Smooth muscle cell (in vitro differentiated cells): ENCODE measurements at regions not wholly inside any gene's neighbourhood (a gene's known extent, or its start where the extent isn't known, plus 50 kb on each side); places are given as distances from the start of the nearest gene placed in this dataset.
A peak's percentile ranks its signal among the peaks of the same experiment; 100 is the strongest.

Experiments
- DNase-seq: peaks from one replicate; lab custom pipeline; 2025; ENCODE audit not compliant: unreplicated experiment; lab: John Stamatoyannopoulos, UW
- H2AFZ ChIP-seq: fragments of 200-600 bp; sonication (generic); 2 replicates; pipeline ENCODE4 v1.6.0; 2016; ENCODE audit warnings: antibody characterized with exemption, low read depth, mild to moderate bottlenecking
- H3F3A ChIP-seq: fragments of 200-600 bp; sonication (generic); 2 replicates; pipeline ENCODE4 v1.6.0; 2017; ENCODE audit warnings: antibody characterized with exemption, low read depth
- H3K27ac ChIP-seq: fragments of 200-600 bp; sonication (generic); 2 replicates; pipeline ENCODE4 v1.5.1; 2016; ENCODE audit warnings: low read depth, mild to moderate bottlenecking
- H3K27me3 ChIP-seq: fragments of 200-600 bp; sonication (generic); 2 replicates; pipeline ENCODE4 v1.6.1; 2016; ENCODE audit warnings: low read depth, mild to moderate bottlenecking
- H3K36me3 ChIP-seq: fragments of 200-600 bp; sonication (generic); 2 replicates; pipeline ENCODE4 v1.5.1; 2016; ENCODE audit warnings: low read depth
- H3K4me1 ChIP-seq: fragments of 200-600 bp; sonication (generic); 2 replicates; pipeline ENCODE4 v1.5.1; 2016; ENCODE audit warnings: low read depth
- H3K4me2 ChIP-seq: fragments of 200-600 bp; sonication (generic); 2 replicates; pipeline ENCODE4 v1.6.0; 2016; ENCODE audit warnings: mild to moderate bottlenecking
- H3K4me3 ChIP-seq: fragments of 200-600 bp; sonication (generic); 2 replicates; pipeline ENCODE4 v1.5.1; 2016; ENCODE audit warnings: mild to moderate bottlenecking
- H3K79me2 ChIP-seq: fragments of 200-600 bp; sonication (generic); 2 replicates; pipeline ENCODE4 v1.6.0; 2016; ENCODE audit warnings: low read depth, mild to moderate bottlenecking
- H3K9ac ChIP-seq: fragments of 200-600 bp; sonication (generic); 2 replicates; pipeline ENCODE4 v1.6.0; 2016; ENCODE audit warnings: low read depth
- H3K9me3 ChIP-seq: fragments of 200-600 bp; sonication (generic); replicated peaks from 2 replicates; pipeline ENCODE4 v1.5.1; 2016; ENCODE audit warnings: low read depth
- H4K20me1 ChIP-seq: fragments of 200-600 bp; sonication (generic); 2 replicates; pipeline ENCODE4 v1.6.0; 2016; ENCODE audit warnings: low read depth
- CTCF ChIP-seq: fragments of 200-600 bp; sonication (generic); IDR thresholded peaks from 2 replicates; pipeline ENCODE4 v1.5.1; 2017; ENCODE audit warnings: borderline replicate concordance, mild to moderate bottlenecking, antibody characterized with exemption; ENCODE audit not compliant: insufficient read depth, poor library complexity, severe bottlenecking
- WGBS: methylation state at CpG from one replicate; pipeline ENCODE4 v1.1.7; 2016; ENCODE audit warnings: low lambda C conversion rate; 5-methylcytosine and 5-hydroxymethylcytosine counted together

- no peak for DNase-seq
- no peaks in the 10 kb centered on the region for H3K36me3 ChIP-seq
- peak overlapping the region; percentile 49 for H3K4me2 ChIP-seq
- no peaks in the 10 kb centered on the region for H3K79me2 ChIP-seq
- no peak overlapping the region for H2AFZ ChIP-seq
- WGBS: 84% methylated on average over 3 of the region's 3 CpGs
- TF ChIP-seq CTCF: no peak
- no peaks in the 10 kb centered on the region for H3K27me3 ChIP-seq
- no peaks in the 10 kb centered on the region for H4K20me1 ChIP-seq
- H3K27ac ChIP-seq: peak overlapping the region; percentile 34
- H3K4me1 ChIP-seq: peaks cover 5% of the 10 kb centered on the region
- H3K9me3 ChIP-seq: no peaks in the 10 kb centered on the region
- no peak overlapping the region for H3K9ac ChIP-seq
- peaks cover 3% of the 10 kb centered on the region for H3F3A ChIP-seq
- H3K4me3 ChIP-seq: no peak overlapping the region
Measured at GRCh38 chr6:125392682-125393081, 90.9 kb upstream of the HDDC2 start.

DNA sequence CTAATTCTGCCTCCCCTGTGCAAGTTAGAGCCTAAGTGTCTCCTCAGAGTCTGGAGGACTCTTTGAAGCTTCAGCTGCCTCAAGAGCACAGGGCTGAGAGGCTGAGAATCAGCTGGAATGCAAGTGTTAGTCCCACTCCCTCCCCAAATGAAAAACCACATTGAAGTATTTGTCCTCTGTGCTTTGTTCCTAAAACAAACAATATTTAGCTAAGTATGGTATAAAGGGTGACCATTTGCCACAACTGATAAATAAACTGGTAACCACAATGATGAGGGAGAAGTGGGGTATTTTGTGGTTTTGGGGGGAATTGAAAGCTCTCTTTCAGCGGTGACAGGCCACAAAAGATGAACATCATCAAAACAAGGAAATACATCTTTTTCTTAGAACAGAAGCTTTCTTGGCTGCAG lies 91.7 kb upstream of the HDDC2 start:
- peaks cover 3% of the 10 kb centered on the region for H3F3A ChIP-seq
- no peaks in the 10 kb centered on the region for H4K20me1 ChIP-seq
- no peak overlapping the region for H3K4me3 ChIP-seq
- H3K27me3 ChIP-seq: no peaks in the 10 kb centered on the region
- H3K9me3 ChIP-seq: no peaks in the 10 kb centered on the region
- no peak overlapping the region for H2AFZ ChIP-seq
- peak overlapping the region; percentile 49 for H3K4me2 ChIP-seq
- 32% methylated on average over 1 of the region's 1 CpG for WGBS
- DNase-seq: no peak
- no peaks in the 10 kb centered on the region for H3K79me2 ChIP-seq
- TF ChIP-seq CTCF: no peak
- H3K9ac ChIP-seq: no peak overlapping the region
- no peaks in the 10 kb centered on the region for H3K36me3 ChIP-seq
- peaks cover 5% of the 10 kb centered on the region for H3K4me1 ChIP-seq
- H3K27ac ChIP-seq: peak overlapping the region; percentile 34

- Histone ChIP-seq H3K4me1 (no peaks in the 10 kb centered on the region), H3K27ac (no peak overlapping the region), H3K4me3 (no peak overlapping the region), H3K9me3 (no peaks in the 10 kb centered on the region), H2AFZ (no peak overlapping the region), H3K36me3 (no peaks in the 10 kb centered on the region), H3K9ac (no peak overlapping the region), H3K79me2 (no peaks in the 10 kb centered on the region), H3K27me3 (no peaks in the 10 kb centered on the region), H3K4me2 (no peak overlapping the region), H3F3A (peaks cover 3% of the 10 kb centered on the region), H4K20me1 (no peaks in the 10 kb centered on the region)
- TF ChIP-seq CTCF: no peak
- no peak for DNase-seq
- 81% methylated on average over 1 of the region's 1 CpG for WGBS
Measured at GRCh38 chr6:125406741-125407140, 105.0 kb upstream of the HDDC2 start.

- no peaks in the 10 kb centered on the region for H3K4me1 ChIP-seq
- no peaks in the 10 kb centered on the region for H3K36me3 ChIP-seq
- no peaks in the 10 kb centered on the region for H3K79me2 ChIP-seq
- no peak for DNase-seq
- 88% methylated on average over 2 of the region's 2 CpGs for WGBS
- H3F3A ChIP-seq: peaks cover 3% of the 10 kb centered on the region
- no peak overlapping the region for H3K4me2 ChIP-seq
- H2AFZ ChIP-seq: no peak overlapping the region
- no peak for TF ChIP-seq CTCF
- no peak overlapping the region for H3K27ac ChIP-seq
- H3K27me3 ChIP-seq: no peaks in the 10 kb centered on the region
- no peaks in the 10 kb centered on the region for H3K9me3 ChIP-seq
- no peak overlapping the region for H3K9ac ChIP-seq
- H3K4me3 ChIP-seq: no peak overlapping the region
- H4K20me1 ChIP-seq: no peaks in the 10 kb centered on the region
Measured at GRCh38 chr6:125414507-125414906, 112.7 kb upstream of the HDDC2 start.
